Keratinocyte (primary cell): ENCODE measurements at regions not wholly inside any gene's neighbourhood (a gene's known extent, or its start where the extent isn't known, plus 50 kb on each side); places are given as distances from the start of the nearest gene placed in this dataset.

Source experiments
- DNase-seq: peaks from one replicate; pipeline ENCODE4 v3.0.0-alpha.2; 2011; ENCODE audit warnings: low read depth, missing footprints, low spot score
- FAIRE-seq: peaks from 2 replicates; lab custom pipeline; 2011; peaks lifted over from hg19 to GRCh38; lab: Jason Lieb, UNC
- H2AFZ ChIP-seq: 2 replicates; pipeline ENCODE4 v1.6.0; 2012; ENCODE audit warnings: low read length, control low read depth, inconsistent platforms; ENCODE audit not compliant: control insufficient read depth
- H3K27ac ChIP-seq: 2 replicates; pipeline ENCODE4 v1.5.1; 2011; ENCODE audit warnings: low read length; ENCODE audit not compliant: control insufficient read depth, insufficient read depth
- H3K27me3 ChIP-seq: 3 replicates; pipeline ENCODE4 v1.6.0; 2011; ENCODE audit warnings: low read length; ENCODE audit not compliant: control insufficient read depth, insufficient read depth; ENCODE audit errors: extremely low read depth
- H3K36me3 ChIP-seq, 2 experiments: 2 replicates in 1 of 2; 3 replicates in 1 of 2; pipeline ENCODE4 v1.5.1; 2011; ENCODE audit warnings: low read length in 2 of 2, mild to moderate bottlenecking in 1 of 2; ENCODE audit not compliant: control insufficient read depth in 2 of 2, insufficient read depth in 2 of 2; ENCODE audit errors: extremely low read depth in 1 of 2
- H3K4me1 ChIP-seq: 3 replicates; pipeline ENCODE4 v1.5.1; 2011; ENCODE audit warnings: low read length; ENCODE audit not compliant: control insufficient read depth, insufficient read depth; ENCODE audit errors: extremely low read depth
- H3K4me2 ChIP-seq: 3 replicates; pipeline ENCODE4 v1.6.0; 2011; ENCODE audit warnings: low read depth, low read length; ENCODE audit not compliant: control insufficient read depth, insufficient read depth; ENCODE audit errors: extremely low read depth
- H3K4me3 ChIP-seq, 3 experiments: fragments of 200-600 bp in 1 of 3; sonication (generic) in 1 of 3; 2 replicates in 2 of 3; 3 replicates in 1 of 3; pipeline ENCODE4 v1.5.1; 2011 to 2016; ENCODE audit warnings: low read length in 3 of 3, mild to moderate bottlenecking in 3 of 3, control low read depth in 2 of 3, inconsistent platforms in 1 of 3, low read depth in 1 of 3, mixed read lengths in 1 of 3, mixed run types in 1 of 3, moderate library complexity in 1 of 3; ENCODE audit not compliant: control insufficient read depth in 2 of 3, insufficient read depth in 2 of 3; ENCODE audit errors: extremely low read depth in 1 of 3
- H3K79me2 ChIP-seq: 2 replicates; pipeline ENCODE4 v1.6.0; 2012; ENCODE audit warnings: low read length; ENCODE audit not compliant: control insufficient read depth, insufficient read depth
- H3K9ac ChIP-seq: 3 replicates; pipeline ENCODE4 v1.6.0; 2011; ENCODE audit warnings: low read length; ENCODE audit not compliant: control insufficient read depth, insufficient read depth; ENCODE audit errors: extremely low read depth
- H3K9me1 ChIP-seq: 3 replicates; pipeline ENCODE4 v1.6.0; 2011; ENCODE audit warnings: low read length; ENCODE audit not compliant: control insufficient read depth, insufficient read depth; ENCODE audit errors: extremely low read depth
- H3K9me3 ChIP-seq: 2 replicates; pipeline ENCODE4 v1.5.1; 2012; ENCODE audit warnings: low read depth, low read length; ENCODE audit not compliant: control insufficient read depth
- H4K20me1 ChIP-seq: 3 replicates; pipeline ENCODE4 v1.6.0; 2011; ENCODE audit warnings: low read length; ENCODE audit not compliant: control insufficient read depth, insufficient read depth; ENCODE audit errors: extremely low read depth
- CTCF ChIP-seq, 3 experiments: IDR thresholded peaks in 1 of 3; conservative IDR thresholded peaks in 1 of 3; optimal IDR thresholded peaks in 1 of 3; 2 replicates in 2 of 3; 3 replicates in 1 of 3; pipeline versions ENCODE3 to v1.5.1; 2011; ENCODE audit warnings: low read length in 3 of 3, mild to moderate bottlenecking in 3 of 3, moderate library complexity in 2 of 3, control low read depth in 1 of 3, inconsistent platforms in 1 of 3; ENCODE audit not compliant: insufficient read depth in 2 of 3; ENCODE audit errors: extremely low read depth in 1 of 3
- EZH2 ChIP-seq: IDR thresholded peaks from one replicate; pipeline ENCODE4 v1.6.1; 2012; ENCODE audit warnings: inconsistent platforms, mild to moderate bottlenecking, low read length, moderate library complexity
- dilution Hi-C: fragments of 300-500 bp; cut with MboI; formaldehyde crosslinking; loops from one replicate; pipeline ENCODE4 v1.7.0; 2020; ENCODE audit warnings: low sequenced_read_pairs; ENCODE audit not compliant: extremely low pct_ligation_motif_present
- small RNA-seq, 3 experiments: library from RNA; depleted of rRNA; stranded (forward); fragments of <200 nt; gene quantifications; one replicate each; pipeline ENCODE3, GENCODE V24; 2012; ENCODE audit warnings: low read depth in 3 of 3, low replicate concordance in 1 of 3; ENCODE audit not compliant: insufficient read length in 3 of 3

GRCh38 chr16:9689597-9689996 lies 492.6 kb downstream of the GRIN2A start:
- no peak for DNase-seq
- H4K20me1 ChIP-seq = no peaks in the 10 kb centered on the region
- H2AFZ ChIP-seq = no peak overlapping the region
- H3K79me2 ChIP-seq = no peaks in the 10 kb centered on the region
- no peak overlapping the region for H3K9ac ChIP-seq
- no peak overlapping the region for H3K4me2 ChIP-seq
- no peaks in the 10 kb centered on the region for H3K9me1 ChIP-seq
- H3K4me3 ChIP-seq = no peak overlapping the region
- no peaks in the 10 kb centered on the region for H3K27me3 ChIP-seq
- H3K27ac ChIP-seq = no peak overlapping the region
- dilution Hi-C loops = no loop called here
- no peak for FAIRE-seq
- H3K9me3 ChIP-seq = no peaks in the 10 kb centered on the region
- no peaks in the 10 kb centered on the region for H3K4me1 ChIP-seq
- no peaks in the 10 kb centered on the region for H3K36me3 ChIP-seq
- no peak for TF ChIP-seq EZH2
- TF ChIP-seq CTCF (optimal IDR thresholded peaks at IDR 0.05 in 1 of 3, IDR thresholded peaks at IDR 0.05 in 1 of 3, conservative IDR thresholded peaks at IDR 0.05 in 1 of 3; ENCODE audit: extremely low read depth in 1 of 3, insufficient read depth in 2 of 3, low read length in 3 of 3) = no peak

GRCh38 chr16:9695152-9695551 lies 487.1 kb downstream of the GRIN2A start:
- H3K9me3 ChIP-seq = no peaks in the 10 kb centered on the region
- no peaks in the 10 kb centered on the region for H3K36me3 ChIP-seq
- dilution Hi-C loops = no loop called here
- H3K27ac ChIP-seq = no peak overlapping the region
- no peaks in the 10 kb centered on the region for H3K79me2 ChIP-seq
- DNase-seq (no peak), FAIRE-seq (no peak)
- no peak overlapping the region for H2AFZ ChIP-seq
- TF ChIP-seq EZH2 (no peak), CTCF (optimal IDR thresholded peaks at IDR 0.05 in 1 of 3, IDR thresholded peaks at IDR 0.05 in 1 of 3, conservative IDR thresholded peaks at IDR 0.05 in 1 of 3; ENCODE audit: extremely low read depth in 1 of 3, insufficient read depth in 2 of 3, low read length in 3 of 3) (no peak)
- no peak overlapping the region for H3K9ac ChIP-seq
- H3K4me2 ChIP-seq = no peak overlapping the region
- no peaks in the 10 kb centered on the region for H3K27me3 ChIP-seq
- no peaks in the 10 kb centered on the region for H4K20me1 ChIP-seq
- no peak overlapping the region for H3K4me3 ChIP-seq
- no peaks in the 10 kb centered on the region for H3K9me1 ChIP-seq
- H3K4me1 ChIP-seq = no peaks in the 10 kb centered on the region

Small RNAs in the stretch of these regions (small RNA-seq; reads per million reads assigned to genes)
- 0 reads per million in 3 experiments for gene RNA5SP403
- 0 reads per million in 3 experiments for gene RNA5SP404
